GM18508 (cell line): ENCODE measurements at regions not wholly inside any gene's neighbourhood (a gene's known extent, or its start where the extent isn't known, plus 50 kb on each side); places are given as distances from the start of the nearest gene placed in this dataset.
"Not testable (repeated sequence)": the region's sequence is repeated elsewhere in the genome, so short reads cannot be mapped to it uniquely, and the experiment has no call there.

ENCODE experiments used
- ATAC-seq: cut with Tn5 transposase; IDR thresholded peaks from one replicate; pipeline ENCODE4 v1.9.1; 2021; ENCODE audit warnings: moderate number of reproducible peaks; ENCODE audit not compliant: insufficient read depth, unreplicated experiment

- ATAC-seq = no peak
Measured at GRCh38 chr7:34382166-34382893, 275.7 kb upstream of the NPSR1 start.

GRCh38 chr7:34385384-34385783 is 272.6 kb upstream of the NPSR1 start:
- ATAC-seq = no peak

GRCh38 chr7:34389332-34390078 is 268.5 kb upstream of the NPSR1 start:
- no peak for ATAC-seq

GRCh38 chr7:34390103-34390502 is 267.9 kb upstream of the NPSR1 start:
- ATAC-seq = no peak

GRCh38 chr7:34392972-34393371 is 265.0 kb upstream of the NPSR1 start:
- no peak for ATAC-seq

GRCh38 chr7:34396437-34397064 is 261.5 kb upstream of the NPSR1 start:
- ATAC-seq = no peak

- ATAC-seq = no peak
Measured at GRCh38 chr7:34401776-34402175, 256.2 kb upstream of the NPSR1 start.

- no peak for ATAC-seq
Measured at GRCh38 chr7:34406848-34407530, 251.0 kb upstream of the NPSR1 start.

GRCh38 chr7:34407586-34407985 is 250.4 kb upstream of the NPSR1 start:
- ATAC-seq = no peak

- ATAC-seq = no peak
Measured at GRCh38 chr7:34417781-34418180, 240.2 kb upstream of the NPSR1 start.

- ATAC-seq = no peak
Measured at GRCh38 chr7:34421526-34421925, 236.5 kb upstream of the NPSR1 start.

- ATAC-seq = no peak
Measured at GRCh38 chr7:34425194-34425593, 232.8 kb upstream of the NPSR1 start.

- ATAC-seq = no peak
Measured at GRCh38 chr7:34425631-34426384, 232.2 kb upstream of the NPSR1 start.

- no peak for ATAC-seq
Measured at GRCh38 chr7:34430456-34430855, 227.6 kb upstream of the NPSR1 start.

- peak; percentile 50 for ATAC-seq
Measured at GRCh38 chr7:34438436-34438835, 219.6 kb upstream of the NPSR1 start.

- no peak for ATAC-seq
Measured at GRCh38 chr7:34445653-34446052, 212.4 kb upstream of the NPSR1 start.

- not testable (repeated sequence) for ATAC-seq
Measured at GRCh38 chr7:34448531-34448930, 209.5 kb upstream of the NPSR1 start.

- no peak for ATAC-seq
Measured at GRCh38 chr7:34449765-34450164, 208.3 kb upstream of the NPSR1 start.

GRCh38 chr7:34451183-34451582 is 206.8 kb upstream of the NPSR1 start:
- ATAC-seq = no peak

GRCh38 chr7:34451923-34452322 is 206.1 kb upstream of the NPSR1 start:
- ATAC-seq = no peak
